Tibial nerve (tissue), 3 donors: ENCODE measurements at regions not wholly inside any gene's neighbourhood (a gene's known extent, or its start where the extent isn't known, plus 50 kb on each side); places are given as distances from the start of the nearest gene placed in this dataset.

Experiments
- CTCF ChIP-seq, 5 experiments: fragments of 200-600 bp in 3 of 5; fragments of 450-650 bp in 2 of 5; sonication (generic) in 3 of 5; IDR thresholded peaks; one replicate each; pipeline ENCODE4 v1.5.1; 2016 to 2019; ENCODE audit warnings: antibody characterized with exemption in 5 of 5, mild to moderate bottlenecking in 3 of 5, moderate library complexity in 2 of 5
- POLR2A ChIP-seq, 2 donors: fragments of 450-650 bp; IDR thresholded peaks; one replicate each; pipeline ENCODE4 v1.6.1; 2017; ENCODE audit warnings: antibody characterized with exemption in 2 of 2, mild to moderate bottlenecking in 2 of 2, moderate library complexity in 2 of 2

GRCh38 chr7:89813081-89813480 is 341.2 kb upstream of the STEAP1 start:
- TF ChIP-seq CTCF (IDR thresholded peaks at IDR 0.05) (no peak), POLR2A (IDR thresholded peaks at IDR 0.05) (no peak)
